ENCODE measurements at regions not wholly inside any gene's neighbourhood (a gene's known extent, or its start where the extent isn't known, plus 50 kb on each side); places are given as distances from the start of the nearest gene placed in this dataset.

DNA sequence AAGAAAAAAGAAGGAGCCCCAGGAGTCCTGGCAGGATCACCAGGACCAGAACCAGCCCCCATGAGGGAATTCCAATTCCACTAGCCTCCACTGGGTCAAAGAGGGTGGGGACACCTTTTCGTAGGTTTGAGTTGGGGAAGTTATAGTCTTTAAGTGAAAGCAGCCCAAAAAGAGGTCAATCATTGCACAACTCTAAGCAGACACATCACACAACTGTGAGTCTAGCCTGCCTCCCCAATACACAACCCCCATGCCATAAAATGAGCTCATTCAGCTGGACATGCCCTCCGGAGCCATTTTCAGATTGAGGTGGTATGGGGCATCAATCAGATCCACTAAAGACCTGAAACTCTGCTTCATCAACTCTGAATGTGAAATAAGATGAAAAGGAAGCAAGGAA is 179.9 kb downstream of the NPHP4 start:
- no peak for DNase-seq (ENCODE audit: low read depth)

DNA sequence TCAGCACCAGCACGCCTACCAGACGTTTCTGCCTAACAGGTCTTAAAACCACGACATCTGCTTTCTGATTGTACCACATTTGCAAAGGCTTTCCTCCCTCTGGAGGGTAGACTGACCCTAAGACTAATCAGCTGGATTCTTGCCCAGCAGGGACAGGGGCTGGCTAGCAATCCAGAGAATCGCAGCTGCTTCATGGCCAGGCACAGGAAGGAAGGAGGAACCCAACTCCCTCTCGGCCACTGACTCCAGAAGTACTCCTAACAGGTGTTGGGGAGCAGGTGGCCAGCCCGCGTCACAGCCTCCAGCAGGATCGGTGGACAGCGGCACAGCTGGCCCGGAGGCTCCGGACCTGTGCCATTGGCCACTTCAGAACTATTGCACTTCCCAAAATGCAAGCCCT is 180.8 kb downstream of the NPHP4 start:
- no peak for DNase-seq (ENCODE audit: low read depth)

DNA sequence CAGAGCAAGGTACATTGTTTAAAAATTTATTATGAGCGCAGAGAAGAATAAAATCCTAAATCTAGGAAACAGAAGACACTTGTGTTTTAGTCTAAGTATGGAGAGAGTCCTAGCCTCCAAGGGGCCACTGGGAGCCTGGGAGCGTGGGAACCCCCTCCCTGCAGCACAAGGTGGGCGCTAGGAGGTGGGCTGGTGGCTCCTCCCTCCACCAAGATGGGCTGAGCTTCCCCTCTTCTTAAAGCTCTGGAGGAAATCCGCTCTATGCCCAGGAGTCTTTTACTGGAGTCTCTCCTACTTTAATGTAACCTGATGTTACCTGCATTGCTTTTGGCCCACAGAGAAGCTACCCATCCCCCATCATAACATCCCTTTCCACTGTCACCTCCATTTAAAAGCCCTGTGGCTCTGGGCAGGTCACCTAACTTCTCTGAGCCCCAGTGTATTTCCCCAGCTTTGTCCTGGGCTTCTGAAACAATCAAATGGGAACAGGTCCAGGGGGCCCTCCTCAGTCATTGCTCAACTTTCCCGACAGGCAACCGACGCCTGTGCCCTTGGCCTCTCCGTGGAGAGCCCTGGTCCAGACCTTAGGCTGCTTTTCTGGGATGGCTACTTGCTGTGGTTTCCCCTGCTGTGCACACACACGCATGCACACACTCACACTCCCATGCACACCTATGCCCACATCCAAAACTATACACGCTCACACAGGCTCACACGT is 181.5 kb downstream of the NPHP4 start:
- no peak for DNase-seq (ENCODE audit: low read depth)

DNA sequence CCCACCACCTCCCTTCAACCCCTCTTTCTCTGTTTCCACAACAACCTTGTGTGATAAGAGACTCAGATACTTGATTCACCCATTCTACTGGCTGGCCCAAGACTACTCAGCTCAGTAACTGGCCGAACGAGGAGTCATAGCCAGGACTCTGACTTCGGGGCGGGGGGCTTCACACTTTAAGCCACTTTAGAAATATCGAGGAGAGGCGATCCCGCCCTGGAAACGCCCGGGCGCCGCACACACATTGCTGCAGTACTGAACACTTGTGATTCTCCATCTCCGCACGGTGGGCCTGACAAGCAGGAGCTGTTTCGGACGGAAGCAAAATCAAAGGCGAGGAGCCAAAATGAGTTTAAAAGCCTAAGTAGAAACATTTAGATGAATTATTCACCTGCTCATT is 182.1 kb downstream of the NPHP4 start:
- no peak for DNase-seq (ENCODE audit: low read depth)

DNA sequence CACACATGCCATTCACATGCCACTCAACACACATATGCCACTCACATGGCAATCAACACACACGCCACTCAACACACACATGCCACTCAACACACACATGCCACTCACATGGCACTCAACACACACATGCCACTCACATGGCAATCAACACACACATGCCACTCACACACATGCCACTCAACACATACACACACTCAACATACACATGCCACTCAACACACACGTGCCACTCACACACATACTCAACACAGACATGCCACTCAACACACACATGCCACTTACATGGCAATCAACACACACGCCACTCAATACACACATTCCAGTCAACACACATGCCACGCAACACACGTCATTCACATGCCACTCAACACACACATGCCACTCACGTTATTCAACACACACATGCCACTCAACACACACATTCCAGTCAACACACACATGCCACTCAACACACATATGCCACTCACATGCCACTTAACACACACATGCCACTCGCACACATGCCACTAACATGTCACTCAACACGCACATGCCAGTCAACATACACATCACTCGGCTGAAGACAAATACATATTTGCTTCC is 182.9 kb downstream of the NPHP4 start:
- no peak for DNase-seq (ENCODE audit: low read depth)

DNA sequence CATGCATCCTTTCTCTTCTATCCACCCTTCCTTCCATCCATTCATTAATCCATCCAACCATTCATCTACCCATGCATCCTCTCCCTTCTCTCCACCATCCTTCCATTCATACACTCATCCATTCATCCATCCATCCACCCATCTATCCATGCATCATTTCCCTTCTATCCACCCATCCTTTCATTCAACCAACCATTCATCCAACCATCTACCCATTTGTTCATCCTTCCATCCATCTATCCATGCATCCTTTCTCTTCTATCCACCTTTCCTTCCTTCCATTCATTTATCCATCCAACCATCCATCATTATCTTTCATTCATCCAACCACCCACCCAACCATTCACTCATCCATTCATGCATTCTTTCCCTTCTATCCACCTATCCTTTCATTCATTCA is 188.4 kb downstream of the NPHP4 start:
- DNase-seq (ENCODE audit: low read depth), result no peak

DNA sequence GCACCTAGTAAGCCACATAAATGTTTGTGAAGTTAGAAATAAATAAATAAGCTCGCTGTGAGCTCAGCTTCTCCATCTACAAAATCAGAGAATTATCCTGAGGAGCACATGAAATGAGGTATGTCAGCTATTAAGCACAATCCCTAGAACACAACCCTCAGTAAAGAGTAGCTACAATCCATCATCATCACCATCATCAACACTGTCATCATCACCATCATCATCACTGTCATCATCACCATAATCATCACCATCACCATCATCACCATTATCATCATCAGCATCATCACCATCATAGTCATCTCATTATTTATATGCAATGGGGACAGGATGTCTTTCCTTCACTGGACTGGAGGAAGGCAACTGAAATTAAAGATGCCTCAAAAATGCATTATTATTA is 189.6 kb downstream of the NPHP4 start:
- DNase-seq (ENCODE audit: low read depth), result no peak

DNA sequence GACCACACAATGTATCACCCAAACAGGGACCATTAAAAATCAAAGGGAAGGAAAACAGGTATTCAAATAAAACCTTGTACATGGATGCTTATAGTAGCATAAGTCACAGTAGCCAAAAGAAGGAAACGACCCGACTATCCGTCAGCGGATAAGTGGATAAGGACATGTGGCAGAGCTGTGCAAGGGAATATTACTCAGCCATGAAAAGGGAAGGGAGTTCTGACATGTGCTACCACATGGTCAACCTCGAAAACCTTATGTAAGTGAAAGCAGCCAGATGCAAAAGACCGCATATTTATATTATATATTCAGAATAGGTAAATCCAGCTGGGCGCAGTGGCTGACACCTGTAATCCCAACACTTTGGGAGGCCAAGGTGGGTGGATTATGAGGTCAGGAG is 193.3 kb downstream of the NPHP4 start:
- no peak for DNase-seq (ENCODE audit: low read depth)

DNA sequence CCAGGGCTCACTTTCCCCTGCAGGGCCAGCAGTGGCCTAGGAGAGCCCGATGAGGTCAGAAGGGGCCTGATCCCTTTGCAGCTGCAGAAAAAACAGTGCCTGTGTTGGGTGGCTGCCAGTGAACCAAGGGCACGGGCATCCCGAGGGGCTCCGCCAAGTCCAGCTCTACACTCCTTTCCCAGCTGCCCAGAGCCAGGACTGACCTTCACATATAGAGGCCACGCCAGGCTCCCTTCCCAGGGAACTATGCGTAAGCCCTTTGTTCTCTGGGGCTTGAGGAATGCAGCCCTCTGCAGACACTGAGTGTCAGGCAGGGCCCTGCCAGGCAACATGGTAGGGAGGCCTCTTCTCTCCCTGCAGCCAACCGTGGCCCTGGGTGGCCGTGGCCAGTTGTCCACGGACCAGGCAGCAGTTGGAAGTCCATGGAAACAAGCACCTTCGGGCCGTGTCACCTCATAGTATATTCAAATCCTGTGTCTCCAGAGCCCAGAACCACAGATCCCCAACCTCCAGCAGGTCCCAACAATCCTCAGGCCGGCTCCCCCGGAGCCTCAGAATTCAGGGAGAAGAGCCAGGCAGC is 194.0 kb downstream of the NPHP4 start:
- DNase-seq (ENCODE audit: low read depth), result no peak

DNA sequence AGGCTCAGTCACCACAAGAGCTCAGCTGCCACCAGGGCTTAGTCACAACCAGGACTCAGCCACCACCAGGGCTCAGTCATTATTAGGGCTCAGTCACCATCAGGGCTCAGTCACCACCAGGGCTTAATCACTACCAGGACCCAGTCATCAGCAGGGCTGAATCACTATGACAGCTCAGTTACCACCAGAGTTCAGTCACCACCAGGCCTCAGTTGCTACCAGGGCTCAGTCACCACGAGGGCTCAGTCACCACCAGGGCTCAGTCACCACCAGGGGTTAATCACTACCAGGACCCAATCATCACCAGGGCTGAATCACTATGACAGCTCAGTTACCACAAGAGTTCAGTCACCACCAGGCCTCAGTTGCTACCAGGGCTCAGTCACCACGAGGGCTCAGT is 196.2 kb downstream of the NPHP4 start:
- DNase-seq (ENCODE audit: low read depth), result no peak

DNA sequence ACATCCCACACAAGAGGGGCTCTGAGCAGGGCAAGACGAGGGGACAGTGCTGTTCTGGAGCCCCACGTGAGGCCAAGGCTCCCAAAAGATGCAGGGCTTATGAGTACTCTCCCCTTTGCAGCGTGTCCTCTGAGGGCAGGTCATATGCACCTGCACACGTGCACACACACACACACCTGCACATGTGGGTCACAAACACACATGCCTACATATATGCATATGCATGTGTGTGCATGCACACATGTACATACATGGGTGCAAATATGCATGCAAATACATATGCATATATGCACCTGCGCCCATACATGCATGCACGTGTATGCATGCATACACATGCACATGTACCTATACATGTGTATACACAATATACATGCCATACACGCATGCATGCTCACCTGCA is 197.9 kb downstream of the NPHP4 start:
- DNase-seq (ENCODE audit: low read depth), result no peak

DNA sequence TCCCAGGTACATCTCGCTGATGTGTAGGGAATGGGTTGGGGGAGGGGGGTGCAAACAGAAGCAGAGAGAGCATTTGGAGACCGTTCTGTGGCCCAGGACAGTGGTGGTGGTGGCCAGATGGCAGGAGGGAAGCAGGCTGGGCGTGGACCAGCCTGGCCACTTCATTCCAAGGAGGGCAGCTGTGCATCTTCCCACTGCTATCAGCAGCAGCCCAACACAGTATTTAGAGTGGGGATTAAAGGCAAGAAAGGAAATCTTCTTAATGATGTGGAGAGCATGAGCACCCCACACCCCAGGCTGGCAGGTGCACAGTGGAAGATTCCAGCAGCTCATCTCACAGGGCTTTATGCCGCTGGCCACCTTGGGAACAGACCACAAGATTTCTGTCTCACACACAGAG is 198.7 kb downstream of the NPHP4 start:
- DNase-seq (ENCODE audit: low read depth), result no peak

DNA sequence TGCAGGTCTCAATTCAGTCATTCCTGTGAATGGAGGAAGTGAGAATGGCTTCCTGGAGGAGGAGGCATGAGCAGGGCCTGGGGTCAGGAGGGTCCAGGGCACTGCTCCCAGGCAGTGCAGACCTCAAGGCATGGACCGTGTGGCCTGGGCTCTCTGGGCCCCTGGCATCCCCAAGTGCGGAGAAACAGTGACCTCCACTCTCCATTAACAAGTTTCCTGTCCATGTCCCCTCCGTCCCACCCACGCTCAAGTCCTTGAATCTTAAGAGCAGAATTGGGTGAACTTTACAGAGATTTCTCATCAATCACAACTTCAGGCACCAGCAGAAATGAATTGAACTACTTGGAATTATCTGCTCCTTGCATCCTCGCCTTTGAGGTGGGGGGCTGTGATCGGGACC is 211.1 kb downstream of the NPHP4 start:
- no peak for DNase-seq (ENCODE audit: low read depth)

DNA sequence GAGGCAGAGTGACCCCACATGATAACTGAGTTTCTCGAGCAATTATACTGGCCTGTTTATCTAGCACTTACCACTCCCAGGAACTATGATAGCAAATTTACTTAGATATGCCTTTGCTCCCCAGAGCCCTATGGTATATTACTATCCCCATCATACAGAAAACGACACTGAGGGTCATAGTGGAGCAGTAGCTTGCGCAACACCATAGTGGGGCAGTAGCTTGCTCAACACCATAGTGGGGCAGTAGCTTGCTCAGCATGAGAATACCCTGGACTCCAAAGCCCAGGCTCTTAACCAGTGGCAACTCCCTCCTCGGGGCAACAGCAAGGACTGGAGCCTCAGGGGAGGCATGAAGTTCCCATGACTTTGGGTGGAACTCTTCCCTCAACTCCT is 211.9 kb downstream of the NPHP4 start:
- no peak for DNase-seq (ENCODE audit: low read depth)

DNA sequence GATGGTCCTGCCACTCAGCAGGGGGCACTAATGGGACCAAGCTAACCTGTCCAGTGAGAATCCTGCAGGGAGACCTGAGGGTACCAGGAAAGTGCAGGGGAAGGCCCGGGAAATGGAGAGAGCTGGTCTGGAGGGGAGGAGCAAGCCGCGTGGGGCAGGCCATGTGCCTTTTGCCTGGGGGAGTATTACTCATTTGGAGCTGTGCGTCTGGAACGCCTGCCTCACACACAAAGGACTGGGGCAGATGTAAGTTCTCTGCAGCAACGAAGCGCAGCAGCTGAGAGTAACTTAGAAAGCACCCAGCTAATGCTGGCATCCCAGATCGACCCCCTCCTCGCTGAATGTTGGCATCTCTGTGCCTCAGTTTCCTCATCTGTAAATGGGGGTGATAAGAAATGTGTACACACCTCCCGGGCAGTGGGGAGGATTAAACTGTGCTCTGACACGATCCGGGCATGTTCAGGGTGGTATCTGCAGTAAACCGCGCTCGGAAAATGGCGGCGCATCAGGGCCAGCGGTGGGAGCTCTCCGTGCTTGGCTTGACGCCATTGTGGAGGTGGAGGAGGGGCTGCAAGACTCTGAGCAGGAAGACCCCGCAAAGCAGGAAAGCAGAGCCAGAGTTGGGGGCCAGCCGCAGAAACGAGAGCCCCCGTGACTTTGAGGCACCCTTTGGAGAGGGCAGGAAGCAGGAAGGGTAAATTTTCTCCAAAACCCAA is 212.5 kb downstream of the NPHP4 start:
- DNase-seq (ENCODE audit: low read depth), result no peak

DNA sequence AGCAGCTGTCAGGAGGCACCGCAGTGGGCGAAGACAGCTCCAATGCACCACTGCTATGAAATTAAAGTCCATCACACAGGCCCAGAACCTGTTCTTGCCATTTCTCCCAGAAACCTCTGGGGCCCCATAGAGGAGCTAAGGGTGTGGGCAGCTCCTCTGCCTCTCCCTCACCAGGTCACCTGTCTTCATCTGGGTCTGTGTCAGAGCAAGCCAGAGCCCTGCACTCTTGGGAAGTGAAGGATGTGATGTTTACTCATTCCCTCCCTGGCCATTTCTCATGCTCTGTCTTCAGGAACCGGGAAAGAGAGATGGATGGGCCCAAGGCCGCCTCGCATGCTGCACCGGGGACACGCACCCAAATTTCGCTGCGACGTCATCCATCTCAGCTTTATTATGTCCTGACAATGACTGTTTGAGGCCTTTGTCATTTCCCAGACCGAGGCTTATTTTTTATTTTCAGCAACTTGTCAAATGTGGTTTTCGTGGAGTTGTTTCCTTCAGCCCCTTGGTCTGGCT is 216.1 kb downstream of the NPHP4 start:
- DNase-seq (ENCODE audit: low read depth), result no peak

DNA sequence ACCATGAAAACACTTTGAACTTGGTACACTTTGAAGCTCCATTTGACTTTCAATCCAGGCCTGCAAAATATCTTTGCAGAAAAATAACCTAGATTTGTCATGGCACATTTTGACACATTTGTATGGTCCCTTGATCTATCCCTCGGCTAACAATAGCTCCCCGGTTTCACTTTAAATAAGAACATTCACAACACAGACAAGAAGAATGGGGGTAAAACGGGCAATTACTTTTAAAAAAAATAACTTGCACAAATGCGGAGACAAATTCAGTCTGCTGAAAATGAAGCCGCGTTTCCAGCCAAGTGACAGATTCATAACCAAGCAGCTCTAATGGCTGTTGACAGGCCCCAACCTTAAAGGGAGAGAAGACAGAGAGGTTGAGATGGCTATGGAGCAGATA is 218.2 kb downstream of the NPHP4 start:
- DNase-seq (ENCODE audit: low read depth), result no peak

DNA sequence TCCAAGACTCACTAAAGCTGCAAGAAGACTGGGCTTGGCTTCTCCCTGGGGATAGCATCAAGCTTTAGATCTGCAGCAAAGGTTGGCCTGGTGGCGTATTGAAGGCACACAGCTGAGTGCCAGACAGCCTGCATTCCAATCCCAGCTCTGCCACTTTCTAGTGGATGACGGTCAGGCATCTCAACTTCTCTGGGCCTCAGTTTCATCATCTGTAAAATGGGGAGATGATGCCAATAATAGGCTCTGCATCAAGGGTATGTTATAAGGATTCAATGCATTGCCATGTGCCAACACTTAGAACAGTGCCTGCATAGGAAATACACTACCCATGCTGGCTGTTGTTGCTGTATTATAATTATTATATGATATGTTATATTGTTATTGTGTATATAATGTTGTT is 220.4 kb downstream of the NPHP4 start:
- DNase-seq (ENCODE audit: low read depth), result no peak

DNA sequence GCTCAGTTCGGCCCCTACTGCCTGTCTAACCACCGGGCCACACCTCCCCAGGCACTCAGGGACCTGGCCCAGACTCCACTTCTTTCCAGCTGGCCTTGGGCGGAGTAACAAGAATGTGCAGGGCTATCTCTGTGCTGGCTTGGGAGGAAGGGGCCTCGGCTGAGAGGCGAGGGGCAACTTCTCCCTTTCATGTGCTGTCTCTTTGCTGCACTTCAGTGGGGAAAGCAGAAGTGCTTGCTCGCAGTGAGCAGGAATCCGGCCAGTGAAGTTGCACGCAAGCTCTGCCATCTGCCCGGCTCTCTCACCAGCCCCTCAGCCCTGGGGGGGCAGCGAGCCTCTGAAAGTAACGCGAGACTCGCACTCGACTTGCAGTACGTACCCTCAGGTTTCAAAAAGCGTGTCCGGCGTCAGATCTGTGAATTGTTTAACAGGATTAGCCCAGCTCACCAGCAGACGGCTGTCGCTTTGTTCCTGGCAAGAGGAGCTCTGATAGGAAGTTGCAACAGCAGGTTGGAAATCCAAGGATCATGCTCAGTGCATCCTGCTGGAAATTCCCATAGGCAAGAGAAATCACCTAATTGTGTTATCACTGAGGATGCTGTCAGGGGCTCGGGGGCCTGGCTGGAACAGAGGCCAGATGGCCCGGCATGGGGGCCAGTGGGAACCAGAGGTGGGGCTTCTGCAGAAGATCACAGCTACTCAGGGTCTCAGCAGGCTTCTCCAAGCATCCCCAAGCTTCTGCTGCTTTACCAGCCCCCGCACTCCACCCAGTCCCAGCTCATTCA is 221.1 kb downstream of the NPHP4 start:
- DNase-seq (ENCODE audit: low read depth), result no peak

DNA sequence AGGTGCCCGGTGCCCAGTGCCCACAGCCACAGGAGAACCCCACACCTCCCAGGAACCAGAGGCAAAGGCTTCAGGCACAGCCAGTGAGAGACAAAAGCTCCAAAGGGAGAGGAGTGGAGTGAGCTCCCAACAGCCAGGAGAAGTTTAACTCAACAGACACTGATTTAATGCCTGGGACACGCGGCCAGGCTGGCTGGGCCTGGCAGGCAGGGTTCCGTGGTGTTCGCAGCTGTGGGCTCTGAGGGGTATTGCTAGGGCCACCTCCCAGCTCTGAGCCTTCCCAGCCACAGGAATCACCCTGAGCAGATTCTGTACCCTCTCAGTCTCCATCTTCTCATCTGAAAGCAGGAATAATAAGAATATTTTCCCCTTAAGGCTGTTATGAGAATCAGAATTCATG is 222.5 kb downstream of the NPHP4 start:
- DNase-seq (ENCODE audit: low read depth), result no peak

DNA sequence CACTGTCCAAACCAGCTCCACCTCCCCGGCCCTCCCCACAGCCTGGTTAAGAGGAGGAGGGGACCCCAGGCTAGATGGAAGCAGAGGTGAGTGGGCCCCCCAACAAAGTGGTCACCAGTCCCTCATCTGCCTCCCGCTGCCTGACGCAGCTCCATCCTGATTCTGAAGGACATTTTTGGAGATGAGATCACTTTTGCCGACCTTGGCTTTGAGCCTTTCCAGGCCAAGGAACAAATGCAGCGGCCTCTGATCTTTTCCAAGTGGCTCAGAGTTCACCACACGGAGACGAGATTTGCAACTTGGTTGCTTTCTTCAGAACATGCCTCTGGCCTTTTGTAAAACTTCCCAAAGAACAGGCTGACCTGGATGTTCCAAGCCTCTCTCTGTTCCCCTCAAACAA is 223.1 kb downstream of the NPHP4 start:
- DNase-seq (ENCODE audit: low read depth), result no peak

DNA sequence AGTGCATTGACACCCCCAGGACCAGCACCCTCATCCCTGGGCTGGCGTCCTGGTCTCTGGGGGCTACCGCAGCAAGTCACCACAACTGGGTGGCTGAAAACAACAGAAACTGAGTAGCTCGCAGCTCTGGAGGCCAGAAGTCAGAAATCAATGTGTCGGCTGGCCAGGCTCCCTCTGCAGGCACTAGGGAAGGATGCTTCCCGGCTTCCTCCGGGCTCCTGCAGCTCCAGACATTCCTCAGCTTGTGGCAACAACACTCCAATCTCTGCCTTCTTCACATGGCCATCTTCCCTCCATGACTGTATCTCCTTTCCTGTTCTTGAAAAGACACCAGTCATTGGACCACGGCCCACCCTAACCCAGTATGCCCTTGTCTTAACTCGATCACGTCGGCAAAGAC is 224.2 kb downstream of the NPHP4 start:
- no peak for DNase-seq (ENCODE audit: low read depth)

All from GM04504 (cell line).